SK-N-SH treated with all-trans-retinoic acid at 6 μM for 48 hours (cell line): ENCODE measurements at regions not wholly inside any gene's neighbourhood (a gene's known extent, or its start where the extent isn't known, plus 50 kb on each side); places are given as distances from the start of the nearest gene placed in this dataset.

ENCODE experiments used
- ATAC-seq: fragments of 200-7000 bp; cut with Tn5 transposase; 3 replicates; pipeline ENCODE4 v1.9.1; 2020; ENCODE audit warnings: mild to moderate bottlenecking, moderate library complexity
- CSDC2 ChIP-seq: fragments of 250-450 bp; sonication (Bioruptor Pico); IDR thresholded peaks from 2 replicates; pipeline ENCODE4 v1.5.0; 2020; ENCODE audit warnings: mild to moderate bottlenecking, moderate library complexity
- GLIS3 ChIP-seq: fragments of 250-450 bp; sonication (Bioruptor Pico); IDR thresholded peaks from 2 replicates; pipeline ENCODE4 v1.5.0; 2020; ENCODE audit warnings: mild to moderate bottlenecking, moderate library complexity
- OSR1 ChIP-seq: fragments of 250-450 bp; sonication (Bioruptor Pico); IDR thresholded peaks from 2 replicates; pipeline ENCODE4 v1.8.0; 2022; ENCODE audit warnings: moderate library complexity, mild to moderate bottlenecking, inconsistent platforms
- POU6F1 ChIP-seq: fragments of 250-450 bp; sonication (Bioruptor Pico); IDR thresholded peaks from 2 replicates; pipeline ENCODE4 v1.8.0; 2021; ENCODE audit warnings: low read depth, mild to moderate bottlenecking, moderate library complexity, borderline replicate concordance
- PPARA ChIP-seq: fragments of 250-450 bp; sonication (Bioruptor Pico); IDR thresholded peaks from 2 replicates; pipeline ENCODE4 v1.5.0; 2020; ENCODE audit warnings: mild to moderate bottlenecking, borderline replicate concordance
- SNAI2 ChIP-seq: fragments of 250-450 bp; sonication (Bioruptor Pico); IDR thresholded peaks from 2 replicates; pipeline ENCODE4 v1.5.0; 2020; ENCODE audit warnings: mild to moderate bottlenecking, moderate library complexity
- TCF4 ChIP-seq: fragments of 250-450 bp; sonication (Bioruptor Pico); IDR thresholded peaks from 2 replicates; pipeline ENCODE4 v1.8.0; 2021; ENCODE audit warnings: mild to moderate bottlenecking, moderate library complexity, borderline replicate concordance
- TOX ChIP-seq: fragments of 250-450 bp; sonication (Bioruptor Pico); IDR thresholded peaks from 2 replicates; pipeline ENCODE4 v1.8.0; 2021; ENCODE audit warnings: mild to moderate bottlenecking, moderate library complexity, borderline replicate concordance
- ZC3H10 ChIP-seq: fragments of 250-450 bp; sonication (Bioruptor Pico); IDR thresholded peaks from 2 replicates; pipeline ENCODE4 v1.5.1; 2021; ENCODE audit warnings: mild to moderate bottlenecking, moderate library complexity
- ZFP3 ChIP-seq: fragments of 250-450 bp; sonication (Bioruptor Pico); IDR thresholded peaks from 2 replicates; pipeline ENCODE4 v1.5.0; 2020; ENCODE audit warnings: mild to moderate bottlenecking, moderate library complexity
- ZFP30 ChIP-seq: fragments of 450-650 bp; formaldehyde crosslinking; IDR thresholded peaks from 2 replicates; pipeline ENCODE4 v1.5.0; 2022; ENCODE audit warnings: mild to moderate bottlenecking, moderate library complexity
- ZNF70 ChIP-seq: fragments of 450-650 bp; formaldehyde crosslinking; IDR thresholded peaks from 2 replicates; pipeline ENCODE4 v1.5.0; 2020; ENCODE audit warnings: mild to moderate bottlenecking, moderate library complexity
- TF ChIP-seq, protein P1 (sequence below): fragments of 250-450 bp; sonication (Bioruptor Pico); IDR thresholded peaks from 2 replicates; pipeline ENCODE4 v1.5.1; 2021; ENCODE audit warnings: mild to moderate bottlenecking, moderate library complexity

GRCh38 chr6:84816741-84817140 is 52.3 kb upstream of the TBX18 start:
- TF ChIP-seq ZC3H10 (CRISPR knock-in tag) (no peak), ZFP3 (CRISPR knock-in tag) (no peak), TCF4 (CRISPR knock-in tag) (no peak), SNAI2 (CRISPR knock-in tag) (no peak), ZNF70 (CRISPR knock-in tag) (no peak), OSR1 (CRISPR knock-in tag) (no peak), POU6F1 (CRISPR knock-in tag) (no peak), PPARA (CRISPR knock-in tag) (no peak)
- TF ChIP-seq, protein P1, sequence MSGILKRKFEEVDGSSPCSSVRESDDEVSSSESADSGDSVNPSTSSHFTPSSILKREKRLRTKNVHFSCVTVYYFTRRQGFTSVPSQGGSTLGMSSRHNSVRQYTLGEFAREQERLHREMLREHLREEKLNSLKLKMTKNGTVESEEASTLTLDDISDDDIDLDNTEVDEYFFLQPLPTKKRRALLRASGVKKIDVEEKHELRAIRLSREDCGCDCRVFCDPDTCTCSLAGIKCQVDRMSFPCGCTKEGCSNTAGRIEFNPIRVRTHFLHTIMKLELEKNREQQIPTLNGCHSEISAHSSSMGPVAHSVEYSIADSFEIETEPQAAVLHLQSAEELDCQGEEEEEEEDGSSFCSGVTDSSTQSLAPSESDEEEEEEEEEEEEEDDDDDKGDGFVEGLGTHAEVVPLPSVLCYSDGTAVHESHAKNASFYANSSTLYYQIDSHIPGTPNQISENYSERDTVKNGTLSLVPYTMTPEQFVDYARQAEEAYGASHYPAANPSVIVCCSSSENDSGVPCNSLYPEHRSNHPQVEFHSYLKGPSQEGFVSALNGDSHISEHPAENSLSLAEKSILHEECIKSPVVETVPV, result no peak
- ATAC-seq, result no peak

DNA sequence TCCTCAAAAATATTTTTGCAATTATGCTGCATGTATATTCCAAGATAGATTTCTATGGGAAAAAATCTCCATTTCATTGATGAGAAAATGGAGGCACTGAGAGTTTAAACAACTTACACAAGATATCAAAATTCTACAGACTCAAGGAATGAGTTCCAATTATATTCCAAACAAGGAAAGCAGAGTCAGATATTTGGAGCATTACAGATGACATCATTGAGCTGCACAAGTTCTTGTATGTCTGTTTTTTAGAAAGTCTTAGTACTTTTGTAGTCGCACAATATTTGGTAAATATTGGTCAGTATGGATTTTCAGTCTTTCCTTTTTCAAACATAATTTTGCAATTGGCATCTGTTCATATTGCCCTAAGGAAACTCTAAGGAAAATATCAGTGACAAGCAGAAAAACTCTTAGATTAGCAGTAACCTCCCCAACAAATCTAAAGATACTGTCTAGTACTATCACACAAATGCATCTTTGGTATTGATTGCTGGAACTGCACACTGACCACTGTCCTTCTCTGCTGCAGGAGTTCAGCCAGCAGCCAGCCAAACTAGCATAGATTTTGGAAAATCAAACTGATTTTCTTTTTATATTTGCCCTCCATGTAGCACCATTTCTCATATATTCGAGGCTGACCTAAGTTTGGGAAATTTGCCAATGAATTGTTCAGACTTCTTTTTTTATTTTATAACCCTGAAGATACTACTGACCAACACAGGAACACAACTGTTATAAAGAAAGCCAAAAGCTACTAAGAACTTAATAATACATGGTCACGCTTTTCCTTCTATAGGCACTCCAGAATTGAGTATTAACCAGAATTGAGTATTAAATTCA is 51.7 kb upstream of the TBX18 start:
- ATAC-seq, result no peak
- TF ChIP-seq TCF4 (CRISPR knock-in tag) (no peak), ZFP30 (CRISPR knock-in tag) (no peak), CSDC2 (CRISPR knock-in tag) (no peak), GLIS3 (no peak), ZC3H10 (CRISPR knock-in tag) (no peak), PPARA (CRISPR knock-in tag) (no peak), ZFP3 (CRISPR knock-in tag) (no peak), TOX (CRISPR knock-in tag) (no peak)
- TF ChIP-seq, all 23 proteins: peak for 0
